NK-92 (cell line): ENCODE measurements at regions not wholly inside any gene's neighbourhood (a gene's known extent, or its start where the extent isn't known, plus 50 kb on each side); places are given as distances from the start of the nearest gene placed in this dataset.

Experiments used
- DNase-seq: peaks from one replicate; lab custom pipeline; 2025; ENCODE audit not compliant: unreplicated experiment; lab: John Stamatoyannopoulos, UW

- no peak for DNase-seq
Observed at GRCh38 chr12:89901906-89902642, 193.4 kb upstream of the ATP2B1 start.

- DNase-seq = no peak
Observed at GRCh38 chr12:89901319-89901718, 192.7 kb upstream of the ATP2B1 start.

- DNase-seq = no peak
Observed at GRCh38 chr12:89899651-89900050, 191.0 kb upstream of the ATP2B1 start.

- DNase-seq = no peak
Observed at GRCh38 chr12:89895591-89895990, 187.0 kb upstream of the ATP2B1 start.

DNA sequence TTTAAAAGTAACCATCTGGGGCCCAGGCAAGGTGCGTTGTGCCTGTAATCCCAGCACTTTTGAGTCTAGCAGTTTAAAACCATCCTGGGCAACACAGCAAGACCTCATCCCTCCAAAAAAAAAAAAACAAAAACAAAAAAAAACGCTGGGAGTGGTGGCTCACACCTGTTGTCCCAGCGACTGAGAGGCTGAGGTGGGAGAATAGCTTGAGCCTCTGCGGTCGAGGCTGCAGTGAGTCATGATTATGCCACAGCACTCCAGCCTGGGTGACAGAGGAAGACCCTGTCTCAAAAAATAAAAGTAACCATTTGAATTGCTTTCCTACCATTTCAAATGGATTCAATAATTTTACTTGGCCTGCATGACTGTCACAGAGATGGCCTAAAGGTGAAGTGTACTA is 186.5 kb upstream of the ATP2B1 start:
- no peak for DNase-seq

- no peak for DNase-seq
Observed at GRCh38 chr12:89893972-89894706, 185.5 kb upstream of the ATP2B1 start.

DNA sequence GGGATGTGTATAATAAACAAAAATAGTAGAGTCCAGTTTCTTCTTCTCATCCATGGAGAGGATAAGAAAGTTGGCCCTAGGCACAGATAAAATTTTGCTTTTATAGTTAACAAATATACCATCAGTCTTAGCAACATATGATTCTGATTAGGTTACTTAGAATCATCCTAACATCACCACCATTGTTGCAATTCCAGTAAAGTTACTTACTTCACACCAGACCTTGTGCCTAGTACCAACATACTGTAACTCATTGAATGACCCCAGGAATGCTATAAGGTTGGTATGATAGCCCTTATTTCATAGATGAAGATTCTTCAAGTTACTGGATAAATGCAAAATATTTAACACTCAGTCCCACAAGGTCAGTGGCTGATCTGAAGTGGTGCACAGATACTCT is 183.8 kb upstream of the ATP2B1 start:
- no peak for DNase-seq

- DNase-seq = no peak
Observed at GRCh38 chr12:89891933-89892332, 183.3 kb upstream of the ATP2B1 start.

DNA sequence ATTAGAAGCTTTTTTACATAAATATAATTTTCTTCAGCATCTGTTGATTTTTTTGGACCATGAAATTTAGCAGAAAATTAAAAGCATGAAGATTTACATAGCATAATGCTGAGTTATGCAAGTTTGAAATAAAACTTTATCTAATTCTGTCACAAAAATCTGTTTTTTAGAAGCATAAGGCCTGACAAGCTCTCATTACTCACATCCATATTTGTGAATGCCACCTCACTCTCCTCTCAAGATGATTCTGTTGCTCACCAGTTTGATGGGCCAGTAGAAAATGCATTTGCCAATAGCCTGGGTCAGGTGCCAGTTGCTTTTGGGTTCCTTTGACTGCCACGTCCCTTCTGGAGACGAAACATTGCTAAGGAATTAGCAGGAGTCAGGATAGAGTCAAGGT is 181.5 kb upstream of the ATP2B1 start:
- DNase-seq = no peak

DNA sequence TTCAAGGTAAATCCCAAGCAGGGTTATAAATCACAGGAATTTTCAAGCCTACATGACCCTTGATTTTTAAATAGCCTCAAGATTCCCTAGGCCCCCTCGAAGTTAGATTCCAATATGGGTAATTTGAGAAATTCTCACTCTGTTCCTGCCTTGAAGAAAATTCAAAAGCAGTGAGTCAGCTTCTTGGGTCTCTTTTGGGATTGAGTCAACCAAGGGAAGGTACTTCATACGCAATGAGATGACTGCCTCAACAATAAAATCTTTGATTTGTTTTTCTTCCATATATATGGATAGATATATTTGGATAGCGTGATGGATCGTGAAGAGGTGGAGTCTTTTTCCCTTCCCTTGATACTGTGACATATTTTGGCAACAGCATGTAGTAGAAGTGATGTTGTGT is 180.4 kb upstream of the ATP2B1 start:
- DNase-seq = no peak

GRCh38 chr12:89884952-89885351 is 176.3 kb upstream of the ATP2B1 start:
- no peak for DNase-seq

DNA sequence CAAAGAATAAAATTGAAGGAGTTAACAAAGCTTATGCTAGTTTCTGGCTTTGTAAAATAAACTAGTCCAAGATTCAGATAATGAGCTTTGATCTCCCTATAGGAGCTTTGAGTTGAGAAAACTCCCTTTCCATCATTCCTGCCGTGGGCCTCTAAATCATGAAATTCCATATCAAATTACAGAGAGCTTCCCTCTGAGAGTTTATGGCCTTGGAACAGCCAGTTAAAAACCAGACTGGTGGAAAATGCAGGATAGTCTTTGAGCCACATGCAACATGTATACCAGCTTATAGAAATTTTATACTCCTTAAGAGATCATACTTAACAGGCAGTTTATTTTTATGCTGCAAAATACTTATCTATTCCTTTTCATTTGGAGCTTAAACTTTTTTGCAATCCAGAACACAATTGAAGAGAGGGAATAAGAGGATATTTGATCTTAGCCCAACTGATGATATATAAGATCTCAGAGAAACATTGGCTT is 175.8 kb upstream of the ATP2B1 start:
- DNase-seq = no peak

GRCh38 chr12:89883630-89884389 is 175.2 kb upstream of the ATP2B1 start:
- DNase-seq = no peak

DNA sequence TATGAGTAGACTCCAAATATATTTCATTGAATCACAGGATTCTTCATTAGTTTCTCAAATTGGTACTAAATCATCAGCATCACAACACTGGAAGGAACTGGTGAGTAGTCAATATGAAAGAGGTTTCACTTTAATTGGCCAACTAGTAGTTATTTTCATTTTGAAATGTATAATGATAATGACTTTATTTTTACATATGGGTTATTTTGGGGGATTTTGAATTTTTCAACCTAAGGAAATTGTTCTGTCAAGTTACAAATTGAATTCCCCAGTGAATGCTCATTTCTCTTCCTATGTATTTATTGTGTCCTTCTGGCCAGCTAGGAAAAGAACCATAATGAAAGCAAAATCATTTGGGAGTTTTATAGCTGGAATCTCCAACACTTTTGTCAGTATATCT is 174.2 kb upstream of the ATP2B1 start:
- DNase-seq = no peak

GRCh38 chr12:89882050-89882449 is 173.4 kb upstream of the ATP2B1 start:
- DNase-seq = no peak

DNA sequence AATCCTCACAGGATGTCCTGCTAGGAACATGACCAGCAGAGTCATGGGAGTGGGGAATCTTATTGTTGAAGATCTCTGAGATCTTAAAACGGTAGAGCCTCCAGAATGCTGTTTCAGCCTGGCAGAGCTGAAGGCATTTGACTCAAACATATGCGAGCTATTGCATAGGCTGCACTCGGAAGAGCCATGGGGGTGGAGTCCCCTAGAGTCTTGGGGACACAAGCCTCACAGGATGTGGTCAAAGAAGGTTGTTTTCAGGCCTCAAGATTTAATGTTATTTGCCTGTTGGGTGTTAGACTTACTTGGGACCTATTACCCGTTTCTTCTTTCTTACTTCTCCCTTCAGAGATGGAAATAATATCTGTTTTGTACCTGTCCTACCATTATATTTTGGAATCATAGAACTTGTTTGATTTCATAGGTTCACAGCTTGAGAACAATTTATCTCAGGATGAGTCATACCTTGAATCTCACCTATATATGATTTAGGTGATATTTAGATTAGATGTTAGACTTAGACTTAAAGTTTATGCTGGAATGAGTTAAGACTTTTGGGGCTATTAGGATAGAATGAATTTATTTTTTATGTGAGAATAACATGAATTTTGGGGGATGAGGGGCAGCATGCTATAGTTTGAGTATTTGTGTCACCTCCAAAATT is 172.2 kb upstream of the ATP2B1 start:
- DNase-seq = no peak

DNA sequence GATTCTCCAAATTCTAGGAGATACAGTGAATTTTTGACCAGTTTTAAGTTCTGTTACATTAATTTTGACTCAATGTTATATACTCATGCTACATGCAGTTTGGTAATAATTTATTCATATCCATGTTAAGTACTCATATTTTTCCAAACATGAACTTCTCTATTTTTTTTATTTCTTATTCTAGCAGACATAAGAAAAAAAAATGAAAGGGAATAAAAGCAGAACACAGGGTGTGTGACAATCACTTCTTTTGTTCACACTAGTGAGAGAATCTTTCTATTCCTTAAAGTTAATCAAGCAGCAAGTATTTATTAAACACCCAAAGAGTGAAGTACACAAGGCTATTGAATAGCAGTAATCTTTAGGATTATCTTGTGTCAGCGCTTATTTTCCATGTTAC is 171.1 kb upstream of the ATP2B1 start:
- no peak for DNase-seq

GRCh38 chr12:89878950-89879349 is 170.3 kb upstream of the ATP2B1 start:
- no peak for DNase-seq

DNA sequence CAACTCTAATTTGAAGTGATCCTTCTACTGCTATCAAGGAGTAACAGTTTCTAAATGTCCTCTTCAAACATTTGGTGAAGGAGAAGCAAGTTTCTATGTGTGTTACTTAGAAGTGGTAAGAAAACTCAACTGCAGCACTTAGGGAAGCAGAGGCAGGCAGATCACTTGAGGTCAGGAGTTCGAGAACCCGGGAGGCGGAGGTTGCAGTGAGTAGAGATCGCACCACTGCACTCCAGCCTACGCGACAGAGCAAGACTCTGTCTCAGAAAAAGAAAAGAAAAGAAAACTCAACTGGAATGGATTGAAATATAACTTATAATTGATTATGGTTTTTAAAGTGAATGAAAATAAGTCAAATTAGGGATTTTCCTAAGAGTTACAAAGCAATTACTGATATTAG is 169.7 kb upstream of the ATP2B1 start:
- DNase-seq = no peak

- DNase-seq = no peak
Observed at GRCh38 chr12:89877671-89878070, 169.0 kb upstream of the ATP2B1 start.

DNA sequence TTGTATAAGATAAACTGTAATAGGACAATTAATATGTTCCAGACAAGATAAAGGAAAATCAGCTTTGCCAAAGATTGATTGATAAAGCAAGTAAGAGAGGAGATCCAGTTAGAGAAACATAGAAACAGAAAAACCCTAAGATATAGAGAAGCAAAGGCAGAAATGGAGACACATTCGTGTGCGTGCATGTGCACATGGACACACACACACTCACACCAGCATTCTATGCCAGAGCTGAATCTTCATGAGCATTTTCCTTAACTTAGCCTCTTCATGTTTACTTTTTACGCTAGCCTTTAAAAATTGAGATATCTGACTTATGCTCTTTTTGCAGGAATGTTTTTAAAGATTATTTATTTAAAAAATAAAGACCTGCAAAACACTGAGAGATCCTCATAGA is 168.5 kb upstream of the ATP2B1 start:
- DNase-seq = no peak
